ENCODE measurements at regions not wholly inside any gene's neighbourhood (a gene's known extent, or its start where the extent isn't known, plus 50 kb on each side); places are given as distances from the start of the nearest gene placed in this dataset.

DNA sequence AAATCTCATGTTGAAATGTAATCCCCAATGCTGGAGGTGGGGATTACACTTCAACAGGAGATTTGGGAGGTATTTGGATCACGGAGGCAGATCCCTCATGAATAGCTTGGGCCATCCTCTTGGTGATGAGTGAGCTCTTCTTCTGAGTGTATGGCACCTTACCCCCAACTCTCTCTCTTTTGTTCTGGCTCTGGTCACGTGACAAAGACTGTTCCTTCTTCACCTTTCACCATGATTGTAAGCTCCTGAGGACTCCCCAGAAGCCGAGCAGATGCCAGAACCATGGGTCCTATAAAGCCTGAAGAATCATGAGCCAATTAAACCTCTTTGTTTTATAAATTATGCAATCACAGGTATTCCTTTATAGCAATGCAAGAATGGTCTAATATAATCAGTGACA is 684.2 kb downstream of the LIG4 start:
- TF ChIP-seq EP300 (IDR thresholded peaks at IDR 0.05): no peak
- no peak for TF ChIP-seq POLR2A (IDR thresholded peaks at IDR 0.05)
- TF ChIP-seq, protein P1, sequence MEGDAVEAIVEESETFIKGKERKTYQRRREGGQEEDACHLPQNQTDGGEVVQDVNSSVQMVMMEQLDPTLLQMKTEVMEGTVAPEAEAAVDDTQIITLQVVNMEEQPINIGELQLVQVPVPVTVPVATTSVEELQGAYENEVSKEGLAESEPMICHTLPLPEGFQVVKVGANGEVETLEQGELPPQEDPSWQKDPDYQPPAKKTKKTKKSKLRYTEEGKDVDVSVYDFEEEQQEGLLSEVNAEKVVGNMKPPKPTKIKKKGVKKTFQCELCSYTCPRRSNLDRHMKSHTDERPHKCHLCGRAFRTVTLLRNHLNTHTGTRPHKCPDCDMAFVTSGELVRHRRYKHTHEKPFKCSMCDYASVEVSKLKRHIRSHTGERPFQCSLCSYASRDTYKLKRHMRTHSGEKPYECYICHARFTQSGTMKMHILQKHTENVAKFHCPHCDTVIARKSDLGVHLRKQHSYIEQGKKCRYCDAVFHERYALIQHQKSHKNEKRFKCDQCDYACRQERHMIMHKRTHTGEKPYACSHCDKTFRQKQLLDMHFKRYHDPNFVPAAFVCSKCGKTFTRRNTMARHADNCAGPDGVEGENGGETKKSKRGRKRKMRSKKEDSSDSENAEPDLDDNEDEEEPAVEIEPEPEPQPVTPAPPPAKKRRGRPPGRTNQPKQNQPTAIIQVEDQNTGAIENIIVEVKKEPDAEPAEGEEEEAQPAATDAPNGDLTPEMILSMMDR (IDR thresholded peaks at IDR 0.05): no peak
- TF ChIP-seq POLR2AphosphoS5 (IDR thresholded peaks at IDR 0.05): no peak
- no peak for DNase-seq (ENCODE audit: low spot score in 2 of 2)
- Histone ChIP-seq H3K27ac (no peak overlapping the region), H3K36me3 (no peaks in the 10 kb centered on the region), H3K9me3 (peaks cover 3% of the 10 kb centered on the region), H3K4me3 (no peak overlapping the region), H3K27me3 (no peaks in the 10 kb centered on the region), H3K4me1 (no peaks in the 10 kb centered on the region)
- WGBS: 72% methylated on average over 3 of the region's 3 CpGs

DNA sequence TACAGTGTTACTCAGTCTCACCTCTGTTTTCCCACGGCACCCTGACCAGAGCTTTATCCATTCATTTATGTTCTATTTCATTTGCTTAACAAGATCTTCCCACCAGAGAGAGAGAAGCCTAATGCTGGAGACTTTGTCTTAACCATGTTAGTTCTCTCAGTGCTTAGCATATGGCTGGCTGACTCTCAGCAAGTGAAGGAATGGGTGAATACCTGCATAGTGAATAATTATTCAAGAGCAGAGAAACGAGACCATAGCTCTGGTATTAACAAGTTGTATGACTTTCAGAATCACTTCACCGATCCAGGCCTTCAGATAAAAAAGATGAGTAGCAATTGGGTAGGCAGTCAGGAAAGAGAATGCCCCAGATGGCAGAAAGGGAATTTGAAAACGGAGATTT is 686.3 kb downstream of the LIG4 start:
- no peaks in the 10 kb centered on the region for H3K36me3 ChIP-seq
- H3K27me3 ChIP-seq: no peaks in the 10 kb centered on the region
- TF ChIP-seq EP300 (IDR thresholded peaks at IDR 0.05) (no peak), POLR2A (IDR thresholded peaks at IDR 0.05) (no peak), POLR2AphosphoS5 (IDR thresholded peaks at IDR 0.05) (no peak)
- TF ChIP-seq, protein P1 (IDR thresholded peaks at IDR 0.05): no peak
- H3K27ac ChIP-seq: no peak overlapping the region
- peaks cover 3% of the 10 kb centered on the region for H3K9me3 ChIP-seq
- no peak for DNase-seq (ENCODE audit: low spot score in 2 of 2)
- no peak overlapping the region for H3K4me3 ChIP-seq
- 70% methylated on average over 4 of the region's 4 CpGs for WGBS
- H3K4me1 ChIP-seq: no peaks in the 10 kb centered on the region

DNA sequence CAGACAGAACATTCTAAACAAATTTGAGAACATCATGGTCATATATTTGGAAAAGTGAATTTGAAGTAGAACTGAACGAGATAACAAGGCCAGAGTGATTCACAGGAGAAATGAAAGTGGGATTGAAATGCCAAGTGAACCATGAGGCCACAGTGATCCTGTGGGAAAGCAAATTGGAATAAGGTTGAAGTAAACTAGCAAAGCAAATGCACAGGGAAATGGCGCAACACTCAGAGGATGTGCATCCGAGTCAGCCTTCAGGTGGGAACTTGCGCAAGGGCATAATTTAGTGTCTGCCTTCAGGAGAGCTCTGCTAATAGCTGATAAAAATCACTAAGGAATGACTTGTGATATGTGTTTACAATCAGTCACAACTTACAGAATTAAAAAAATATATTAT is 696.6 kb downstream of the LIG4 start:
- Histone ChIP-seq H3K4me3 (no peak overlapping the region), H3K4me1 (no peaks in the 10 kb centered on the region), H3K9me3 (no peaks in the 10 kb centered on the region), H3K36me3 (no peaks in the 10 kb centered on the region), H3K27ac (no peak overlapping the region), H3K27me3 (no peaks in the 10 kb centered on the region)
- TF ChIP-seq POLR2AphosphoS5 (IDR thresholded peaks at IDR 0.05) (no peak), POLR2A (IDR thresholded peaks at IDR 0.05) (no peak), EP300 (IDR thresholded peaks at IDR 0.05) (no peak)
- TF ChIP-seq, protein P1 (IDR thresholded peaks at IDR 0.05): no peak
- no peak for DNase-seq (ENCODE audit: low spot score in 2 of 2)
- 83% methylated on average over 4 of the region's 4 CpGs for WGBS

DNA sequence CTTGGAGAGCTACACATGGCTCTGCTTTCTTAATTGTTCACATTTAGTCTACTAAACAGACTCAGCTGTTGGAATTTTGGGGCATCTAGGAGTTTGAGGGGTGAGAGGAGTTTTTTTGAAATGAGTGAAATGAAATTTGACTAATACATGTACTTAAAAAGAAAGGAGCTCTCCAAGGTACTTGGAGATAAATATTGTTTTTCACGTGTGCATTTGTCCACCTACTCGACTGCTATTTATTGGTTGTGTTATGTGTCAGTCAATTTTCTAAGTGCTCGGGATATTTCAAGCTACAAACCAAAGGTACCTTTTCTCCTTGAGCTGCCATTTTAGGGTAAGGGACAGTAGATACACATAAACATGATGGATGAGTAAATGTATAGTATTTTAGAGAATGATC is 697.0 kb downstream of the LIG4 start:
- Histone ChIP-seq H3K27me3 (no peaks in the 10 kb centered on the region), H3K27ac (no peak overlapping the region), H3K4me3 (no peak overlapping the region), H3K4me1 (no peaks in the 10 kb centered on the region), H3K9me3 (no peaks in the 10 kb centered on the region), H3K36me3 (no peaks in the 10 kb centered on the region)
- no peak for DNase-seq (ENCODE audit: low spot score in 2 of 2)
- WGBS: 60% methylated on average over 3 of the region's 3 CpGs
- no peak for TF ChIP-seq POLR2AphosphoS5 (IDR thresholded peaks at IDR 0.05)
- TF ChIP-seq, protein P1 (IDR thresholded peaks at IDR 0.05): no peak
- TF ChIP-seq POLR2A (IDR thresholded peaks at IDR 0.05): no peak
- no peak for TF ChIP-seq EP300 (IDR thresholded peaks at IDR 0.05)

DNA sequence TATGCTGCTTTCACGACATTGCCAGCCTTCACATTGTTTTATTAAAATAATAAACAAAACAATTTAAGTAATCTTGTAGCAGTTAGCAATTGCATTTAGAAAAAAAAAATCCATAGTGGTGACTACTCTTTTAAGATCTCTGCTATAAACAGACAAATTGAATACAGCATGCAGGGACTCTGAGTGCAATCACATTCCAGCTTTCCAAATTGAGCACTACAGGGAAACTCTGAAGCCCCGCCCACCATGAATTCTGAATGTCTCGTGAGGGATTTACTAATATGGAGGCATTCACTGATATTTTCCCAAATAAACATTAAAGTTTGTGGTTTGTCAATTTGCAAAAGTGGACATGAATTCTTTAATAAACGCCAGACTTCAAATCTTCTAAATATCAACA is 698.8 kb downstream of the LIG4 start:
- TF ChIP-seq POLR2AphosphoS5 (IDR thresholded peaks at IDR 0.05): no peak
- TF ChIP-seq POLR2A (IDR thresholded peaks at IDR 0.05): no peak
- TF ChIP-seq EP300 (IDR thresholded peaks at IDR 0.05): no peak
- TF ChIP-seq, protein P1 (IDR thresholded peaks at IDR 0.05): no peak
- no peak for DNase-seq (ENCODE audit: low spot score in 2 of 2)
- no peaks in the 10 kb centered on the region for H3K9me3 ChIP-seq
- H3K27me3 ChIP-seq: no peaks in the 10 kb centered on the region
- H3K27ac ChIP-seq: no peak overlapping the region
- H3K4me1 ChIP-seq: no peaks in the 10 kb centered on the region
- H3K36me3 ChIP-seq: no peaks in the 10 kb centered on the region
- H3K4me3 ChIP-seq: no peak overlapping the region
- 75% methylated on average over 4 of the region's 4 CpGs for WGBS
